K562 (cell line): ENCODE measurements at regions not wholly inside any gene's neighbourhood (a gene's known extent, or its start where the extent isn't known, plus 50 kb on each side); places are given as distances from the start of the nearest gene placed in this dataset.

Experiments
- ATAC-seq: fragments of 200-7000 bp; cut with Tn5 transposase; 3 replicates; pipeline ENCODE4 v1.9.1; 2020; ENCODE audit warnings: moderate library complexity
- BruUV-seq: library from RNA; stranded (reverse); fragments of 400-500 nt; replicated peaks from 2 replicates; lab custom pipeline; 2021; lab: Mats Ljungman, UMichigan
- CTCF ChIA-PET: fragments of 300-600 bp; formaldehyde crosslinking; extraction: SDS; loops from one replicate; lab custom pipeline; 2021; ENCODE audit warnings: low intra/inter-chr PET ratio; lab: Yijun Ruan, JAX
- POLR2A ChIA-PET: fragments of 300-600, 350-650 bp; sonication (Branson Sonifier 250); formaldehyde crosslinking; extraction: SDS; loops from one replicate; lab custom pipeline; 2021; ENCODE audit warnings: antibody characterized with exemption, inconsistent platforms; lab: Yijun Ruan, JAX
- DNase-seq, 4 experiments: peaks; one replicate each; pipeline versions ENCODE4 v3.0.0 to v3.0.0-alpha.2; 2011 to 2018; ENCODE audit warnings: low spot score in 3 of 4, mixed read lengths in 3 of 4; ENCODE audit errors: extremely low read depth in 1 of 4
- FAIRE-seq: peaks from 2 replicates; lab custom pipeline; 2011; peaks lifted over from hg19 to GRCh38; lab: Jason Lieb, UNC
- H2AFZ ChIP-seq: 2 replicates; pipeline ENCODE4 v1.6.0; 2011; ENCODE audit warnings: low read depth, low read length, control low read depth, inconsistent platforms
- H3K27ac ChIP-seq: fragments of 200-600 bp; 3 replicates; pipeline ENCODE4 v1.8.0; 2011; ENCODE audit warnings: low read depth, mild to moderate bottlenecking, control low read depth, inconsistent platforms, low read length, moderate library complexity, mixed read lengths; ENCODE audit errors: extremely low read depth
- H3K27me3 ChIP-seq, 2 experiments: fragments of 300-600 bp in 1 of 2; 2 replicates in 1 of 2; 3 replicates in 1 of 2; pipeline versions ENCODE4 v1.6.0 to v1.8.0; 2011; ENCODE audit warnings: inconsistent platforms in 2 of 2, low read length in 2 of 2, mild to moderate bottlenecking in 1 of 2, mixed read lengths in 1 of 2, moderate library complexity in 1 of 2; ENCODE audit not compliant: control insufficient read depth in 2 of 2, insufficient read depth in 2 of 2
- H3K36me3 ChIP-seq: fragments of 300-600 bp; 3 replicates; pipeline ENCODE4 v1.8.0; 2011; ENCODE audit warnings: mild to moderate bottlenecking, low read length, inconsistent platforms; ENCODE audit not compliant: control insufficient read depth, insufficient read depth
- H3K4me1 ChIP-seq, 2 experiments: fragments of 200-600 bp in 1 of 2; replicated peaks in 1 of 2; 2 replicates in 1 of 2; 3 replicates in 1 of 2; pipeline versions ENCODE4 v1.5.1 to v1.8.0; 2011; ENCODE audit warnings: inconsistent platforms in 2 of 2, low read length in 2 of 2, mild to moderate bottlenecking in 1 of 2, mixed read lengths in 1 of 2, moderate library complexity in 1 of 2; ENCODE audit not compliant: control insufficient read depth in 2 of 2, insufficient read depth in 2 of 2
- H3K4me2 ChIP-seq: 2 replicates; pipeline ENCODE4 v1.6.1; 2011; ENCODE audit warnings: low read length, control low read depth, inconsistent platforms, mixed read lengths; ENCODE audit not compliant: insufficient read depth
- H3K4me3 ChIP-seq: fragments of 200-600 bp; sonication (generic), shearing (Covaris generic); 2 replicates; pipeline ENCODE4 v1.5.1; 2016; ENCODE audit warnings: control low read depth, inconsistent platforms
- H3K79me2 ChIP-seq: fragments of 200-600 bp; 3 replicates; pipeline ENCODE4 v1.8.0; 2011; ENCODE audit warnings: low read length, inconsistent platforms; ENCODE audit not compliant: control insufficient read depth, insufficient read depth
- H3K9ac ChIP-seq, 2 experiments: 2 replicates each; pipeline versions ENCODE4 v1.6.0 to v1.6.1; 2011; ENCODE audit warnings: low read depth in 2 of 2, low read length in 2 of 2, control low read depth in 1 of 2, inconsistent platforms in 1 of 2, mild to moderate bottlenecking in 1 of 2, mixed read lengths in 1 of 2; ENCODE audit not compliant: insufficient read depth in 1 of 2
- H3K9me1 ChIP-seq: one replicate; pipeline ENCODE4 v1.6.0; 2011; ENCODE audit warnings: inconsistent platforms, mild to moderate bottlenecking, low read length, moderate library complexity; ENCODE audit not compliant: control insufficient read depth, insufficient read depth
- H3K9me3 ChIP-seq: replicated peaks from 2 replicates; pipeline ENCODE4 v1.5.1; 2011; ENCODE audit warnings: low read depth, low read length, inconsistent platforms; ENCODE audit not compliant: control insufficient read depth, insufficient read depth
- H4K20me1 ChIP-seq: replicated peaks from 2 replicates; pipeline ENCODE4 v1.6.1; 2011; ENCODE audit warnings: low read length, inconsistent platforms, mixed read lengths; ENCODE audit not compliant: control insufficient read depth, insufficient read depth
- ARID1B ChIP-seq: fragments of 450-650 bp; IDR thresholded peaks from 2 replicates; pipeline ENCODE4 v1.6.1; 2016; ENCODE audit warnings: antibody characterized with exemption, mild to moderate bottlenecking, inconsistent platforms
- NR0B1 ChIP-seq: fragments of 450-650 bp; IDR thresholded peaks from one replicate; pipeline ENCODE4 v1.6.1; 2018; ENCODE audit warnings: mild to moderate bottlenecking, moderate library complexity; ENCODE audit not compliant: partially characterized antibody
- SMARCC2 ChIP-seq: fragments of 450-650 bp; IDR thresholded peaks from 2 replicates; pipeline ENCODE4 v1.6.1; 2017; ENCODE audit warnings: antibody characterized with exemption, moderate library complexity, mild to moderate bottlenecking, low read depth
- ZMIZ1 ChIP-seq, 2 experiments: fragments of 150-350 bp in 1 of 2; IDR thresholded peaks; 2 replicates each; pipeline ENCODE4 v1.6.1; 2012 to 2016; ENCODE audit warnings: low read depth in 2 of 2, low read length in 2 of 2, mild to moderate bottlenecking in 1 of 2, moderate library complexity in 1 of 2
- WGBS: fragments of 100-300 bp; shearing (Covaris generic); methylation state at CpG from one replicate; pipeline ENCODE4 v1.1.6; 2016; ENCODE audit warnings: low coverage, mixed read lengths; ENCODE audit not compliant: insufficient coverage; ENCODE audit errors: missing lambda C conversion rate; 5-methylcytosine and 5-hydroxymethylcytosine counted together
- in situ Hi-C: fragments of 300-500 bp; cut with MboI; formaldehyde crosslinking; loops from 4 replicates; pipeline ENCODE4 v1.15.0; 2018; ENCODE audit warnings: inconsistent platforms, mixed read lengths
- intact Hi-C: fragments of 100-400 bp; cut with micrococcal nuclease; formaldehyde crosslinking; loops from 2 replicates; pipeline ENCODE4 v1.14.2; 2022

GRCh38 chr5:118557251-118557661 lies 431.1 kb downstream of the DTWD2 start:
- Histone ChIP-seq H2AFZ (no peak overlapping the region), H3K4me1 (no peaks in the 10 kb centered on the region), H4K20me1 (no peaks in the 10 kb centered on the region), H3K36me3 (no peaks in the 10 kb centered on the region), H3K27me3 (no peaks in the 10 kb centered on the region), H3K9me1 (no peaks in the 10 kb centered on the region), H3K79me2 (no peaks in the 10 kb centered on the region), H3K4me3 (no peak overlapping the region), H3K9me3 (no peaks in the 10 kb centered on the region), H3K27ac (no peak overlapping the region), H3K4me2 (no peak overlapping the region), H3K9ac (no peak overlapping the region)
- WGBS, result 3% methylated on average over 4 of the region's 4 CpGs
- ChIA-PET CTCF (no interaction called here), POLR2A (no interaction called here)
- ATAC-seq, result no peak
- FAIRE-seq, result no peak
- intact Hi-C loops, result no loop called here
- DNase-seq, result no peak
- BruUV-seq, result no TSS peak
- in situ Hi-C loops, result no loop called here
- TF ChIP-seq NR0B1 (no peak), ZMIZ1 (IDR thresholded peaks at IDR 0.05; ENCODE audit: low read depth in 2 of 2, low read length in 2 of 2) (no peak), ARID1B (no peak), SMARCC2 (no peak)
